Left lung (tissue), 4 donors: ENCODE measurements at regions not wholly inside any gene's neighbourhood (a gene's known extent, or its start where the extent isn't known, plus 50 kb on each side); places are given as distances from the start of the nearest gene placed in this dataset.

Experiments used
- ATAC-seq: fragments of 200-7000 bp; cut with Tn5 transposase; one replicate; pipeline ENCODE4 v1.9.1; 2020; ENCODE audit warnings: moderate library complexity
- DNase-seq, 4 donors: peaks; one replicate each; pipeline ENCODE4 v3.0.0-alpha.2; 2013 to 2020
- H3K27ac ChIP-seq, 2 donors: fragments of 200-600 bp; sonication (generic) in 1 of 2; one replicate each; pipeline versions ENCODE4 v1.5.0 to v1.8.0; 2020 to 2021
- H3K27me3 ChIP-seq, 2 donors: fragments of 200-600 bp; sonication (generic) in 1 of 2; one replicate each; pipeline versions ENCODE4 v1.5.0 to v1.8.0; 2020 to 2021
- H3K36me3 ChIP-seq, 2 donors: fragments of 200-600 bp; sonication (generic) in 1 of 2; one replicate each; pipeline versions ENCODE4 v1.5.0 to v1.8.0; 2020 to 2021
- H3K4me1 ChIP-seq, 2 donors: fragments of 200-600 bp; one replicate each; pipeline ENCODE4 v1.8.0; 2021
- H3K4me3 ChIP-seq, 2 donors: fragments of 200-600 bp; sonication (generic) in 1 of 2; one replicate each; pipeline versions ENCODE4 v1.5.0 to v1.8.0; 2020 to 2021; ENCODE audit warnings: mild to moderate bottlenecking in 1 of 2
- H3K9me3 ChIP-seq, 2 donors: fragments of 200-600 bp; sonication (generic) in 1 of 2; one replicate each; pipeline versions ENCODE4 v1.5.0 to v1.8.0; 2020 to 2021
- CTCF ChIP-seq, 2 donors: fragments of 200-600 bp; sonication (generic) in 1 of 2; IDR thresholded peaks; one replicate each; pipeline versions ENCODE4 v1.5.0 to v1.8.0; 2021; ENCODE audit warnings: antibody characterized with exemption in 2 of 2
- intact Hi-C, 2 donors: fragments of 100-400 bp; cut with DNase I; formaldehyde crosslinking; loops; one replicate each; pipeline versions ENCODE4 v1.11.2 to v1.14.2; 2022
- donor health status: DM: no; HTN: yes; CAD: no.
- donor health status: DM: no; HTN: no; CAD: no.

- Histone ChIP-seq H3K9me3 (no peaks in the 10 kb centered on the region), H3K27ac (peak overlapping the region; percentile 42 to 82), H3K27me3 (no peaks in the 10 kb centered on the region), H3K36me3 (no peaks in the 10 kb centered on the region), H3K4me3 (no peak overlapping the region), H3K4me1 (peaks cover 12 to 23% of the 10 kb centered on the region in 2 donors)
- TF ChIP-seq CTCF (IDR thresholded peaks at IDR 0.05), result no peak
- ATAC-seq (peak; percentile 74), DNase-seq (peak; percentile 57 to 84 (median 82))
- intact Hi-C loops, result no loop called here
Observed at GRCh38 chr2:41966431-41966893, 81.4 kb upstream of the PKDCC start.

GRCh38 chr2:41966920-41967319 is 80.9 kb upstream of the PKDCC start:
- intact Hi-C loops, result no loop called here
- Histone ChIP-seq H3K36me3 (no peaks in the 10 kb centered on the region), H3K9me3 (no peaks in the 10 kb centered on the region), H3K4me3 (no peak overlapping the region), H3K27me3 (no peaks in the 10 kb centered on the region), H3K27ac (peak overlapping the region; percentile 42 to 82), H3K4me1 (peaks cover 12 to 23% of the 10 kb centered on the region in 2 donors)
- TF ChIP-seq CTCF (IDR thresholded peaks at IDR 0.05), result no peak
- DNase-seq (peak in 1 of 4 donors; percentile 44), ATAC-seq (peak; percentile 17)

- peaks cover 12 to 23% of the 10 kb centered on the region in 2 donors for H3K4me1 ChIP-seq
- H3K4me3 ChIP-seq, result no peak overlapping the region
- DNase-seq (peak in 1 of 4 donors; percentile 43), ATAC-seq (peak; percentile 41)
- H3K9me3 ChIP-seq, result no peaks in the 10 kb centered on the region
- H3K27me3 ChIP-seq, result no peaks in the 10 kb centered on the region
- no peak for TF ChIP-seq CTCF (IDR thresholded peaks at IDR 0.05)
- peak overlapping the region in 1 of 2 donors; percentile 82 for H3K27ac ChIP-seq
- H3K36me3 ChIP-seq, result no peaks in the 10 kb centered on the region
- intact Hi-C loops, result no loop called here
Observed at GRCh38 chr2:41967476-41968181, 80.2 kb upstream of the PKDCC start.

GRCh38 chr2:41968182-41968578 is 79.6 kb upstream of the PKDCC start:
- Histone ChIP-seq H3K36me3 (no peaks in the 10 kb centered on the region), H3K9me3 (no peaks in the 10 kb centered on the region), H3K4me1 (peaks cover 12 to 23% of the 10 kb centered on the region in 2 donors), H3K27me3 (no peaks in the 10 kb centered on the region), H3K27ac (peak overlapping the region in 1 of 2 donors; percentile 82), H3K4me3 (no peak overlapping the region)
- no peak for ATAC-seq
- DNase-seq, result no peak
- intact Hi-C loops, result no loop called here
- no peak for TF ChIP-seq CTCF (IDR thresholded peaks at IDR 0.05)

GRCh38 chr2:41970988-41971660 is 76.7 kb upstream of the PKDCC start:
- TF ChIP-seq CTCF (IDR thresholded peaks at IDR 0.05), result no peak
- DNase-seq, result no peak
- Histone ChIP-seq H3K4me3 (no peak overlapping the region), H3K4me1 (peaks cover 6 to 8% of the 10 kb centered on the region in 2 donors), H3K9me3 (no peaks in the 10 kb centered on the region), H3K27me3 (no peaks in the 10 kb centered on the region), H3K27ac (no peak overlapping the region), H3K36me3 (no peaks in the 10 kb centered on the region)
- ATAC-seq, result no peak
- intact Hi-C loops, result no loop called here
